ENCODE measurements at regions not wholly inside any gene's neighbourhood (a gene's known extent, or its start where the extent isn't known, plus 50 kb on each side); places are given as distances from the start of the nearest gene placed in this dataset.

DNA sequence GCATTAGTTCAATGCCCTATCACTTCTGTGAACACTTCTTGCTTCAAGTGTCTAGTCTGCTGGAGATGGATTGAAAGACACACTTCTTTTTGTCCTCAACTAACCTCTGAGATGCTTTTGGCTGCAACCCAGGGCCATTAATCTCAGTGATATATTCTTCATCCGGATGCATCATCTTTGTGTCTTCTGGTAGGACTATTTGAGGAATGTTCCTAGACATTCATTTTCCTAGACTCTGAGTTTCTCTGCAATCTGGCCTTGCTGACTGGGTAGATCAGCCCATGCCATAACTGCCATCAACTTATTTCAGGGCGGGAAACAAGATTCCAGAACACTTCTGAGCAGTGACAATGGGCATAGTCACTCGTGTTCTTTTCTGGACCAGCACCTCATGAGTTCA is 329.4 kb downstream of the PDGFC start:
- ATAC-seq (no peak), DNase-seq (peak; percentile 2)
- H3K36me3 Mint-ChIP-seq (ENCODE audit: low read depth): no peaks in the 10 kb centered on the region
- no peaks in the 10 kb centered on the region for H3K27me3 Mint-ChIP-seq
- no peak overlapping the region for H3K4me3 Mint-ChIP-seq
- peaks cover 2% of the 10 kb centered on the region for H3K9me3 Mint-ChIP-seq (ENCODE audit: low read depth)
- ChIA-PET CTCF (no interaction called here), POLR2A (no interaction called here)
- intact Hi-C loops (cut with DNase I, micrococcal nuclease): no loop called here
- no peak overlapping the region for H3K27ac Mint-ChIP-seq
- no peaks in the 10 kb centered on the region for H3K4me1 Mint-ChIP-seq

DNA sequence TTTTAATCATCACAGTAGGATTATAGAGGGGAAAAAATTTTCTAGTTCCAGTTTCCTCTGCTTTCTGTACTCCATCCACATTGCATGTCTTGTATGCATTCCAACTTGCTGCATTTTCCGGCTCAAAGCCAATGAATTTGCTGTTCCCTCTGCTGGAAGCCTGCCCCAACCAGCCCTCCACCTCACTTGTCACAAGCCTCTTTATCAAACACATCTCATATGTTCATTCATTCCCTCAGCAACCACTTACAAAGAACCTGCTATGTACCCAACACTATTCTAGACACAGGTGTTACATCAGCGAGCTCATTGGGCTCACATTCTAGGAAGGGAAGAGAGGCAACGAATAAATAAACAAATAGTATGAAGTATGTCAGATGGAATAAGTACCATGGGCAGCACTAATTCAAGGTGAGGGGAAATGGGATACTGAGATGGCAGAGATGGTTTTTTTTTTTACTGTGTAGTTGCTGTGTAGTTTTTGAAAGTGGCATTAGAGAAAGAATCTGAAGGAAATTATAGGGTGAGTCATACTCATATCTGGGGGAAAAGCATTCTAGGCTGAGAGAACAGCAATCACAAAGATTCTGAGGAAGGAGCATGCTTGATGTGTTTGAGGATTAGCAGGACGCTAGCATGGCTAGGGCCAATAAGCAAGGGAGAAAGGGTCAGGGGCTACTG is 332.5 kb downstream of the PDGFC start:
- POLR2A ChIA-PET: no interaction called here
- Mint-ChIP-seq H3K4me1 (no peaks in the 10 kb centered on the region), H3K27me3 (no peaks in the 10 kb centered on the region), H3K27ac (no peak overlapping the region), H3K4me3 (no peak overlapping the region), H3K9me3 (ENCODE audit: low read depth) (no peaks in the 10 kb centered on the region), H3K36me3 (ENCODE audit: low read depth) (no peaks in the 10 kb centered on the region)
- no peak for DNase-seq
- CTCF ChIA-PET: interaction anchor here (0.6 kb wide), 1 partner anchor 553 kb away, joined by 3 read pairs; no protein-coding TSS in a partner anchor
- no peak for ATAC-seq
- intact Hi-C loops (cut with DNase I, micrococcal nuclease): no loop called here

DNA sequence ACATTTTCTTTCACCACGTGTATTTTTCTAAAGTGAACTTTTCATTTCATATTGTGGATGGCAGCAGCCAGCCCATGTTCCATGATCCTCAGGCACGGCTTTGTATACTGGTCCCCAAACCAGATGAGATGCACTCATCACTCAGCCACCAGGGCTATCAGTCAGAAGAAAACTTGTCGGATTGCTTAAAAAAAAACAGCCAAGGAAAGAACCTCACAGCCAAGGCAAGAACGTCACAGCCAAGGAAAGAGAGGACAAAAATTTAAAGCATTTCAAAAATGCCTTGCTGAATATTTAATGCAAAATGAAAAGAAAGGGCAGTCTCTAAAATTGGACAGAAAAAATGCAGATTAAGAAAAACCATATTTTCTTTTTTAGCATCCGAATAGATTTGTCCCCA is 333.3 kb downstream of the PDGFC start:
- DNase-seq (no peak), ATAC-seq (no peak)
- Mint-ChIP-seq H3K27ac (no peak overlapping the region), H3K36me3 (ENCODE audit: low read depth) (no peaks in the 10 kb centered on the region), H3K27me3 (no peaks in the 10 kb centered on the region), H3K9me3 (ENCODE audit: low read depth) (no peaks in the 10 kb centered on the region), H3K4me3 (no peak overlapping the region), H3K4me1 (no peaks in the 10 kb centered on the region)
- CTCF ChIA-PET: interaction anchor here (0.6 kb wide), 1 partner anchor 552 kb away, joined by 3 read pairs; no protein-coding TSS in a partner anchor
- intact Hi-C loops (cut with DNase I, micrococcal nuclease): no loop called here
- POLR2A ChIA-PET: no interaction called here

DNA sequence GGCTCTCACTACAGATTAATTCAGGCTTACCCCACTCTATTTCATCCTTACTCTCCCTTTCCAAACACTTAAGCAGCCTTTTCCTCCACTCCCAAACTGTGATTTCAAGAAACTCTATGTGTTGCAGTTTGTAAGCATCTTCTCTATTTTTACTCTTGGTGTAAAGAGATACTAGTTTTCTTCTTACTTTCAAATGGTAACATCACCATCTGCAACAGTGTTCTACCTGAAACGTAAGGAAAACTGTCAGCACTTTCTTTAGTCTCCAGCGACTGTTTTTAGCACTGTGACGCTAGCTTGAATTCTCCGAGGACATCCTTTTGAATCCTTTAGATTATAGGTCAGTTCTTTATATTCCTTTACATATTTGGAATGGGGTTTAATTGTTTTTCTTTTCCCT is 335.2 kb downstream of the PDGFC start:
- Mint-ChIP-seq H3K9me3 (ENCODE audit: low read depth) (no peaks in the 10 kb centered on the region), H3K36me3 (ENCODE audit: low read depth) (no peaks in the 10 kb centered on the region), H3K4me3 (no peak overlapping the region), H3K4me1 (no peaks in the 10 kb centered on the region), H3K27me3 (no peaks in the 10 kb centered on the region), H3K27ac (no peak overlapping the region)
- ChIA-PET CTCF (no interaction called here), POLR2A (no interaction called here)
- intact Hi-C loops (cut with DNase I, micrococcal nuclease): no loop called here
- no peak for ATAC-seq
- DNase-seq: no peak

DNA sequence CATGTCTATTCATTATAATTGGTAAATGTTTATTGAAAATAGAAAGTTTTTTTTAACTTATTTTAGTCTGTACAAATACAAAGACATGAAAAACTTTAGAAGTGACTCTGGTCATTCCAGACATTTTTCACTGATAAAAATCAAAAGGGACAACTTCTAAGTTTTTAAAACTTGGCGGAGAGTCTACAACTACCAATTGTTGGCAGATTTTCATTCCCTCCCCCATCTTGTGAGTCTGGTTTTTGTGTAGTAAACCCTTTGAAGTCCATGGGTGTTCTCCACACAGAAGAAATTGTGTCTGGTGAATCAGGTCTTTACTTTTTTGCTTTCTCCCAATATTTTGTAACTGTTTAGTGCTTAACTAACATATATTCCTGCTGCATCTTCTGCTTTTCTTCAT is 336.5 kb downstream of the PDGFC start:
- CTCF ChIA-PET: no interaction called here

DNA sequence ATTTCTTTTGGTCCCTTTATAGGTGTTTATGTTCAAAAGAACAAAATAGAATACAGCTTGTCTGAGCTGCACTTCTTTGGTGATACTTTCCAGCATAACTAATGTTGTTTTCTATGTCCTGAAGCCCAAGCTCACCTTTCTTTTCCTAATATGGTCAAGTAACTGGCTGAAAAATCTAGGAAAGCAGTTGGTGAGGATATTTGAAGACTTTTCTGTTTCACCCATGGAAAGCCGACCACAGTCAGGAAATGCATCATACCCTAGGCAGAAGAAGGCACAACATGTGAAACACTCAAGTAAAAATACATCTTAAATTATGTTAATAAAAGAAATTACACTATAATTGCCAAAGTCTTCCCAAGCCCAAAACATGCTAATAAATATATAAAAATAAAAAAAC is 337.0 kb downstream of the PDGFC start:
- H3K27ac Mint-ChIP-seq: no peak overlapping the region
- ATAC-seq (no peak), DNase-seq (no peak)
- POLR2A ChIA-PET: no interaction called here
- no peak overlapping the region for H3K4me3 Mint-ChIP-seq
- H3K9me3 Mint-ChIP-seq (ENCODE audit: low read depth): no peaks in the 10 kb centered on the region
- CTCF ChIA-PET: no interaction called here
- intact Hi-C loops (cut with DNase I, micrococcal nuclease): no loop called here
- no peaks in the 10 kb centered on the region for H3K4me1 Mint-ChIP-seq
- H3K36me3 Mint-ChIP-seq (ENCODE audit: low read depth): no peaks in the 10 kb centered on the region
- no peaks in the 10 kb centered on the region for H3K27me3 Mint-ChIP-seq

More for the DNA sequence above, 336.5 kb downstream of the PDGFC start:
- no peak for DNase-seq
- Mint-ChIP-seq H3K4me3 (no peak overlapping the region), H3K27me3 (no peaks in the 10 kb centered on the region), H3K4me1 (no peaks in the 10 kb centered on the region), H3K9me3 (ENCODE audit: low read depth) (no peaks in the 10 kb centered on the region), H3K27ac (no peak overlapping the region), H3K36me3 (ENCODE audit: low read depth) (no peaks in the 10 kb centered on the region)
- POLR2A ChIA-PET: no interaction called here
- no peak for ATAC-seq
- intact Hi-C loops (cut with DNase I, micrococcal nuclease): no loop called here

DNA sequence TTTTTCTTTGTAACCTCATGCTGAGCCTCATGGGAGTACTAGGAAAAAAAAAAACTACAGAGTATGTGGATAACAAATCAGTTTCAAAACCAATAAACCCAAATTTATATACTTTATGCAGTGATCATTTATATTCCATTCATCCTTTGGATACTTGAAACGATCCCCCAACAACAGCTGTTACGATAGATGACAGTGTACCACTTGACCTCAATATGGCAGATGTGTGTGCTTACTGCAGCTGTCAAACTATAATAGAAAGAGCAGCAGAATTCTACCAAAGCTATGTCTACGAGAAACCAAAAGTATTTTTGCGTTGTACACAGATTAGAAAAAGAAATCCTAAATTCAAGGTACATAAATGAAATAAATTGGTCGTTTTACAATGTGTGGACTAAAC is 337.8 kb downstream of the PDGFC start:
- ChIA-PET POLR2A (no interaction called here), CTCF (no interaction called here)
- Mint-ChIP-seq H3K9me3 (ENCODE audit: low read depth) (no peaks in the 10 kb centered on the region), H3K4me1 (no peaks in the 10 kb centered on the region), H3K4me3 (no peak overlapping the region), H3K27ac (no peak overlapping the region), H3K27me3 (no peaks in the 10 kb centered on the region), H3K36me3 (ENCODE audit: low read depth) (no peaks in the 10 kb centered on the region)
- DNase-seq (no peak), ATAC-seq (no peak)
- intact Hi-C loops (cut with DNase I, micrococcal nuclease): no loop called here

DNA sequence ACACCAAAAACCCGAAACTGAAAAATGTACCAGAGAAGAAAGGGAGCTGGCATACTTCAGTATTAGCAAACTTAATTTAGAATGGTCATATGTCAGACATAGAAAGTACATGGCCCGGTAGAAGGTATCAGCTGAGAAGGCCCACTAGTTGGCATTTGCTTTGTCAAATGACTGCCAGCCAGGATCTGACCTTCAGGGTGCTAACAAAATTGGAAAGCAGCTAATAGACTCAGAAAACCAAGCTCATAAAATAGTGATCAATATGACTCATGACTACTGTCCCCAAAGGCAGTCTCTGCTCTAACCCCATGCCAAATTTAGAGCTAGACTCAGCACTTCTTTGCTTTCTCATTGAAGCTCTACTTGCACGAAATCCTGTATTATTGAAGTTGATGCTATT is 342.7 kb downstream of the PDGFC start:
- ATAC-seq (no peak), DNase-seq (no peak)
- no peak overlapping the region for H3K4me3 Mint-ChIP-seq
- ChIA-PET CTCF (no interaction called here), POLR2A (no interaction called here)
- no peaks in the 10 kb centered on the region for H3K4me1 Mint-ChIP-seq
- intact Hi-C loops (cut with DNase I, micrococcal nuclease): no loop called here
- H3K27ac Mint-ChIP-seq: no peak overlapping the region
- no peaks in the 10 kb centered on the region for H3K36me3 Mint-ChIP-seq (ENCODE audit: low read depth)
- no peaks in the 10 kb centered on the region for H3K27me3 Mint-ChIP-seq
- H3K9me3 Mint-ChIP-seq (ENCODE audit: low read depth): peaks cover 4% of the 10 kb centered on the region

DNA sequence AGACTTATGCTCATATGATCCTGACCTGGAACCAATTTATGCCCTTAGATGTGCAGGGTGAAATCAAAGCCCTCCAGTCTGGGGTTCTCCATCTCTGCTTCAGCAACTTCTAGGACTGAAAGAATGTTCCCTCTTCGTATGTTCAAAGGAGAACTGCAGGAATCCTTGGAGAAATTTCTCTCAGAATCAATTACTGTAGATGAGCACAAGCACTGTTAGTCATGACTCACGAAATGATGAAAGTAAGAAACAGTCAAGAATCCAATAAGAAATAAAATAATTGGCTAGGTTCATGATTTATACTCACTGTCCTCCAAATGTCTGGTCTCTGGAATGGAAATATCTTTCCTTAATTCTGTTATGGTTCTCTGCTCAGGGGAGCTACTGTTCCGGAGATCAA is 348.2 kb downstream of the PDGFC start:
- H3K4me1 Mint-ChIP-seq: no peaks in the 10 kb centered on the region
- no peak overlapping the region for H3K4me3 Mint-ChIP-seq
- ATAC-seq (no peak), DNase-seq (no peak)
- H3K36me3 Mint-ChIP-seq (ENCODE audit: low read depth): no peaks in the 10 kb centered on the region
- no peak overlapping the region for H3K27ac Mint-ChIP-seq
- intact Hi-C loops (cut with DNase I, micrococcal nuclease): no loop called here
- POLR2A ChIA-PET: no interaction called here
- H3K9me3 Mint-ChIP-seq (ENCODE audit: low read depth): peaks cover 4% of the 10 kb centered on the region
- CTCF ChIA-PET: no interaction called here
- no peaks in the 10 kb centered on the region for H3K27me3 Mint-ChIP-seq

DNA sequence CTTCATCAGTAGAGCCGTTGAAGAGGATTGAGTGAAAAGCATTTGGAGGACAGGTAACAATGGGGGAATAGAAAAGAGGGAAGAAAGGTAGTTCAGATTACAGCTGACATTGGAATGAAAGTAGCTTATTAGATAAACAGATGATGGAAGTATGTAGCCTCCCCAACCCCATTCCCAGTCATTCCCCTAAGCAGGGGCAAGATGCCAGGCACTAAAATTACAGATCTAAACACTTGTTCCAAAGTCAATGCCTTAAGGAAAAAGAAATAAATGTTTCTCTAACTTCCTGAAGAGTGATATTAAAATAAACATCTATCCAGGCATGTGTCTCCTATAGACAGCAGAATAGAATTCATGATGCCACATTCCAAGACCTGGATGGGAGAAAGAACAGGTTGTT is 350.8 kb downstream of the PDGFC start:
- intact Hi-C loops (cut with DNase I, micrococcal nuclease): no loop called here
- Mint-ChIP-seq H3K27me3 (no peaks in the 10 kb centered on the region), H3K4me1 (no peaks in the 10 kb centered on the region), H3K27ac (no peak overlapping the region), H3K4me3 (no peak overlapping the region), H3K36me3 (ENCODE audit: low read depth) (no peaks in the 10 kb centered on the region), H3K9me3 (ENCODE audit: low read depth) (no peaks in the 10 kb centered on the region)
- ChIA-PET POLR2A (no interaction called here), CTCF (no interaction called here)
- ATAC-seq: no peak
- no peak for DNase-seq

DNA sequence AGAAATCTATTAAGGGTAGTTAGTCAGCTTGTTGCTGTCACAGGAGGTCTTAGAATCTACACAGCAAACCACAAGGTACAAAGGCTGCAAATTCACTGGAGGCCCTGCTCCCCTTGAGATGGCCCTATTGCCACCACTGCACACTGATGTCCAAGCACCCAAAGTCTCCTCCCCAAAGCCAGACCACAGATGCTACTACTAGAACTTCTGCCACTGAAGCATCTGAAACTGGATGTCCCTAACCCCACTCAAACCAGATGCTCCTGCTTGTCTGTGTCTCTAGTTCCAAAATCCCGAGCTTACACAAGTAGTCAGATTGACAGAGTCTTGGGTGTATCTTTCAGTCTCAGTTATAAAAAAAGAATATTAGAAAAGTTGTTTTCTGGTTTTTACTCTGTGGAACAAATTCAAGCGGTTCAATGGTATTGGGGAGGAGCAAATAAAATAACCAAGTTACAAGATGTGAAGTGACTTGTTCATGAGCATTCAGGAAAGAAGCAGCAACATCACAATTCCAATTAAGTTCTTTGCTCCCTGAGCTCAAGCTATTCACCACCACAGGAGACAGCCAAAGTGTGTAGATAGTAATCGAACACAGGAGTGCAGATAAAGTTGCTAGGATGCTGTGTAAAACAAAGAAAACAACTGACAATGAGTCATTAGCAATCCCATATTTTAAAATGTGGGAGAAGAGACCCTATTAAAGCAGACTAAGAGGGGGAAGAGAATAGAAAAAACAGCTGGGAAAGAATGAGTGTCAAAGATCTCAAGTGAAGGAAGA is 352.3 kb downstream of the PDGFC start:
- no peak overlapping the region for H3K27ac Mint-ChIP-seq
- H3K36me3 Mint-ChIP-seq (ENCODE audit: low read depth): no peaks in the 10 kb centered on the region
- ATAC-seq (no peak), DNase-seq (no peak)
- intact Hi-C loops (cut with DNase I, micrococcal nuclease): no loop called here
- no peaks in the 10 kb centered on the region for H3K4me1 Mint-ChIP-seq
- ChIA-PET CTCF (no interaction called here), POLR2A (no interaction called here)
- H3K27me3 Mint-ChIP-seq: no peaks in the 10 kb centered on the region
- H3K4me3 Mint-ChIP-seq: no peak overlapping the region
- H3K9me3 Mint-ChIP-seq (ENCODE audit: low read depth): no peaks in the 10 kb centered on the region

DNA sequence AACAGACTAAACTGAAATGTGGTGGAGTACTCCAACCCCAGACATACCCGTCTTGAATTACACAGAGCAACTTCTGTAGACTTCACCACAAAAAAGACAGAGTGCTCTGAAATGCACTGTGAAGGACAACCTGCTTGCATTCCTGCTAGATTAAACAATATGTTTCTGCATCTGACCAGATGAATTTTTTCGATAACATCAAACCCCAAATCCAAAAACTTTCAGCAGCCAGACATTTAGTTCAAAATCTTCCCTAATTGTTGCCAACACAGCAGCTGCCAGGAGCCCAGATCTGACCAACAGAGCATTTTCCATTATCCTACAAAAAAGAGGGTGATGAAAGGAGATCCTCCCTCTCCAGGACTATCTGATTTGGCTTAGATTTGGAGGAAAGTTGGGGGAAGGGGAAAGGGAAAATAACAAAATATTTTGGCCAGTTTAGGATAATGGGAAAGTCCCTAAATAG is 356.5 kb downstream of the PDGFC start:
- no peak overlapping the region for H3K27ac Mint-ChIP-seq
- POLR2A ChIA-PET: no interaction called here
- DNase-seq (no peak), ATAC-seq (no peak)
- H3K27me3 Mint-ChIP-seq: no peaks in the 10 kb centered on the region
- H3K4me1 Mint-ChIP-seq: no peaks in the 10 kb centered on the region
- CTCF ChIA-PET: no interaction called here
- no peak overlapping the region for H3K4me3 Mint-ChIP-seq
- no peaks in the 10 kb centered on the region for H3K36me3 Mint-ChIP-seq (ENCODE audit: low read depth)
- no peaks in the 10 kb centered on the region for H3K9me3 Mint-ChIP-seq (ENCODE audit: low read depth)
- intact Hi-C loops (cut with DNase I, micrococcal nuclease): no loop called here
